ENCODE measurements at regions not wholly inside any gene's neighbourhood (a gene's known extent, or its start where the extent isn't known, plus 50 kb on each side); places are given as distances from the start of the nearest gene placed in this dataset.

DNA sequence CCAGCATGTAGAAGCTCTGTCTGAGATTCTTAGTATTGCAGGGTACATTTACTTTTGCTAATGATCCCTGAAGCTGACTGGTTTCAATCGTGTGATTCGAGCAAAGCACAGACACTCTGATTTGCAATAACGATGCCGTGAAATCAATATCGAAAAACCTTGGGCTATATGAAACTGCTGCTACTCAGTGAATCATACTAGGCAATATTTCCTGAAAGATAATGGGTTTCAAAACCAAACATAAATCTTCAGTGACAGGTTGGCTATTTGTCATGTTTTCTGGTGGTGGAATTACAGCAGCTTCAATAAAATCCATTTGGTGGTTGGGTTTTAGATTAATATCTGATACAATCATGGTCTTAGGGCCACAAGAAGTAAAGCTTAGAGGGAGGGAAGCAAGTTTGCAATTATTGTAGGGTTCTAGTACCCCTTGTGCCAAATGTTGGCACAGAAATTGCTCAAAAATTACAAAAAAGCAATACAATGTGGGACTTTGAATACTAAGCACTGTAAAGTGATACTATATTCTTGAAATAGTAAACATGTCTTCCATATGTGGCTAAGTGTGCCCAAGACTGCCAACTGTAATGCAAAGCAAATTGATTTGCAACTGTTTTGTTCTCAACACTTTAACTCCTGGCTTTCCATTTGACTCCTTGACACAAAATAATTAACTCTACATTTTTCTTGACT is 112.4 kb upstream of the JAZF1 start:
- peaks cover 57% of the 10 kb centered on the region for H3K4me1 ChIP-seq (ENCODE audit: insufficient read depth, low read length)
- H3K4me3 ChIP-seq (ENCODE audit: low read length), result no peak overlapping the region
- no peaks in the 10 kb centered on the region for H3K36me3 ChIP-seq (ENCODE audit: insufficient read depth, low read length)
- H3K27me3 ChIP-seq (ENCODE audit: insufficient read depth, low read length), result no peaks in the 10 kb centered on the region
- H3K27ac ChIP-seq (ENCODE audit: low read depth, low read length), result peak overlapping the region; percentile 91
- H3K9ac ChIP-seq (ENCODE audit: low read depth, low read length), result peak overlapping the region; percentile 42
- no peaks in the 10 kb centered on the region for H3K9me3 ChIP-seq (ENCODE audit: insufficient read depth, low read depth, low read length)
- WGBS, result 78% methylated on average over 5 of the region's 5 CpGs

DNA sequence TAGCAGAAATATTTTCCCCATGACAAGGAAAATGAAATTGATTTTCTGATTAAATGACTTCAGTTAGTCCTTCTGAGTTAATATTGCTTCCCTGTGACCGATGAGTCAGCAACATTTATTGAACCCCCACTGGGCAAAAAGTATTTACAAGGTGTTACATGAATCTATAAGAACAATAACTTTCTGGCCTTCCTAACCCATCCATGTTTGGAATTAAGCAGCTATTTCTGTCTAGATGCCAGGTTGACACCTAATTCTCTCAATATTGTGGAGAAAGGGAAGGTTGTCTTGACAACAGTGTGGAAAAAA is 112.9 kb upstream of the JAZF1 start:
- WGBS, result 50% methylated on average over 1 of the region's 1 CpG
- Histone ChIP-seq H3K4me1 (ENCODE audit: insufficient read depth, low read length) (peaks cover 54% of the 10 kb centered on the region), H3K9ac (ENCODE audit: low read depth, low read length) (peak overlapping the region; percentile 42), H3K9me3 (ENCODE audit: insufficient read depth, low read depth, low read length) (no peaks in the 10 kb centered on the region), H3K4me3 (ENCODE audit: low read length) (no peak overlapping the region), H3K36me3 (ENCODE audit: insufficient read depth, low read length) (no peaks in the 10 kb centered on the region), H3K27me3 (ENCODE audit: insufficient read depth, low read length) (no peaks in the 10 kb centered on the region), H3K27ac (ENCODE audit: low read depth, low read length) (peak overlapping the region; percentile 91)

DNA sequence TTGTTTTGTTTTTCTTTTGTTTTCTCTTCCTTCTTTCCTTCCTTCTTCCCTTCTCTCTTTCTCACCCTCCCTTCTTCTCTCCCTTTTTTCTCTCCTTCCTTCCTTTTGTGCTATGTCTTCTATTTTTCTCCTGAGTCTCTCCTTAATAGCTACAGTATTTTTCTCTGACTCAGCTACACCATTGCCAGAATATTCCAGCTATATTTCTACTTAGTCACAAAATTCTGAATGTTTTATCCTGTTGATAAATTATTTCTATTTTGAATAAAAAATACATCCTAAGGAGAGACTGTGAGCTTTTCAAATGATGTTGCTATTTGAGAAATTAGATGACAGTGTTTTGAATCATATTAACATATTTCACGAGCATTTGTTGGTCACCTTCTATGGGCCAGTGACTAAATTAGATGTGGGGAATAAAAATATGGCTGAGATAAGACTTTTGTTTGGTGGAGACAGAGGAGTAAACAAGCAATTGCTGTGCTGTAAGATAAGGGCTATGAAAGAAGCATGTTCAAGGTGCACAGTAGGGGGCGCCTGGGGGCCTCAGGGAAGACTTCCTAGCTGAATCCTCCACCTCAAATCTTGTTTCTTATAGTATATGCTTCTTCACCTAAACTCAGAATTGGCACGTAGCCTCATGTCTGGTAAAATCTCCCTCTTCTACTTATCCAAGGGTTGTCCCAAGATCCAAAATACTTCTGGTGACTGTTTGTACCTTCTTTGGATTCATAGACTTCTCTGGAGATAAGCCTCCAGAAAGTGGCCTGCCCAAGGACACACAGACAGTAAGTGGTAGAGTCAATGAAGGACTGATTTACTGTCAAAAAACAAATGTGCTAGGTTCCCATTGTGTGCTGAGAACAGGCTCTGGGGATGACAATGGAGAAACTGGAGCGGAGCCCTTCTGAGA is 115.5 kb upstream of the CREB5 start:
- H3K9ac ChIP-seq (ENCODE audit: low read depth, low read length), result no peak overlapping the region
- H3K27me3 ChIP-seq (ENCODE audit: insufficient read depth, low read length), result no peaks in the 10 kb centered on the region
- no peak overlapping the region for H3K27ac ChIP-seq (ENCODE audit: low read depth, low read length)
- H3K4me1 ChIP-seq (ENCODE audit: insufficient read depth, low read length), result peaks cover 30% of the 10 kb centered on the region
- H3K4me3 ChIP-seq (ENCODE audit: low read length), result no peak overlapping the region
- 62% methylated on average over 4 of the region's 4 CpGs for WGBS
- no peaks in the 10 kb centered on the region for H3K9me3 ChIP-seq (ENCODE audit: insufficient read depth, low read depth, low read length)
- H3K36me3 ChIP-seq (ENCODE audit: insufficient read depth, low read length), result no peaks in the 10 kb centered on the region

DNA sequence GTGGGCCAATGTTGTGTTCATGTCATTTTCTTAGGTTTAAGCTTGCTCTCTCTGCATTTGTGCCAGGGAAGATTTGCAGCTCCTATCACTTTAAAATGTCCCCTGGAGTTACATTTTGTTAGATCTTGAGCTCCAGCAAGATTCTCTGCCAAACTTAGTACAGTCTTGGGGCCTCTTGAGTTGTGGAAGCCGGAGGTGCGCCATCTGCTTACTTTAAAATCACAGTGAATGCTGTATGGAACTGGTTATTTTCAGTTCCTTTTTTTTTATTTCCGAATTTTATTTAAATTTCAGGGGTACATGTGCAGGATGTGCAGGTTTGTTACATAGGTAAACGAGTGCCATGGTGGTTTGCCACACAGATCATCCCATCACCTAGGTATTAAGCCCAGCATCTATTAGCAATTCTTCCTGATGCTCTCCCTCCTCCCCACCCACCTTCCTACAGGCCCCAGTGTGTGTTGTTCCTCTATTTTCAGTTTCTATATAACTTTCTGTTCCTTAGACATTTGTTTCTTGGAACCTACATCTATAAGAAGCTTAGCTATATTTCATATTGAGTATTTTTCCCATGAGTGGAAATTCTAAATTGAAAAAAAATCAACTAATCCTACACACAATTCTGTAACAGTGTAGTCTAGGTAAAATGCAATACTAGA is 114.4 kb upstream of the CREB5 start:
- Histone ChIP-seq H3K4me3 (ENCODE audit: low read length) (no peak overlapping the region), H3K9ac (ENCODE audit: low read depth, low read length) (no peak overlapping the region), H3K27ac (ENCODE audit: low read depth, low read length) (no peak overlapping the region), H3K27me3 (ENCODE audit: insufficient read depth, low read length) (no peaks in the 10 kb centered on the region), H3K36me3 (ENCODE audit: insufficient read depth, low read length) (no peaks in the 10 kb centered on the region), H3K9me3 (ENCODE audit: insufficient read depth, low read depth, low read length) (no peaks in the 10 kb centered on the region), H3K4me1 (ENCODE audit: insufficient read depth, low read length) (peaks cover 19% of the 10 kb centered on the region)
- 96% methylated on average over 4 of the region's 4 CpGs for WGBS

DNA sequence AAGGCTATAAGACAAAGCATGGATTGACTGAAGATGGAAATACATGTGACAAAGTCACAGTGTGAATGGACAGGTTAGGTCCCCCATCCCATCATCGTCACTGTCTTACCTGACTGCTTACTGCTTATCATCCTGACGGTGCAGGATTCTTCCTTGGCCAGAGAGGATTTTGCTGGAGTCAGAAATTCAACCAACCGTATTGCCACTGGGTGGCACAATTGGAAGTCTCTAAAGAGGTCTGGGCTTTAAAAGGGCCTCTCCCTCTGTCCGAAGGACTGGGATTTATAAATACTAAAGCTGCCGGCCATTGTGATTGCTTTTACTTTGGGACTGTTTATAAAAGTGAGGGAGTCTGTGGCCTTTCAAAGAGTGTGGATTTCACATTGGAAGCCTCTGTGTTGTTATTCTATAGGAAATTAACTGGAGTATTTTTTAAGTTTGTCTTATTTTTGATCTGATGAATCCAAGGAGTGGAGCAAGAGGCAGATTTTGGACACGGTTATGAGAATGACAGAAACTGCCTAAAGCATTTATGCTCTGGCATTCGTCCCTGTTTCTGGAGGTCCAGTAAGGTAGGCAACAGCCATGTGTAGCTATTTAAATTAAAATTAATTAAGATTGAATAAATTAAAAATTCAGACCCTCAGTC is 113.3 kb upstream of the CREB5 start:
- no peak overlapping the region for H3K9ac ChIP-seq (ENCODE audit: low read depth, low read length)
- WGBS, result 32% methylated on average over 7 of the region's 7 CpGs
- H3K27me3 ChIP-seq (ENCODE audit: insufficient read depth, low read length), result no peaks in the 10 kb centered on the region
- H3K27ac ChIP-seq (ENCODE audit: low read depth, low read length), result no peak overlapping the region
- H3K4me3 ChIP-seq (ENCODE audit: low read length), result no peak overlapping the region
- no peaks in the 10 kb centered on the region for H3K36me3 ChIP-seq (ENCODE audit: insufficient read depth, low read length)
- H3K9me3 ChIP-seq (ENCODE audit: insufficient read depth, low read depth, low read length), result no peaks in the 10 kb centered on the region
- H3K4me1 ChIP-seq (ENCODE audit: insufficient read depth, low read length), result peaks cover 10% of the 10 kb centered on the region

DNA sequence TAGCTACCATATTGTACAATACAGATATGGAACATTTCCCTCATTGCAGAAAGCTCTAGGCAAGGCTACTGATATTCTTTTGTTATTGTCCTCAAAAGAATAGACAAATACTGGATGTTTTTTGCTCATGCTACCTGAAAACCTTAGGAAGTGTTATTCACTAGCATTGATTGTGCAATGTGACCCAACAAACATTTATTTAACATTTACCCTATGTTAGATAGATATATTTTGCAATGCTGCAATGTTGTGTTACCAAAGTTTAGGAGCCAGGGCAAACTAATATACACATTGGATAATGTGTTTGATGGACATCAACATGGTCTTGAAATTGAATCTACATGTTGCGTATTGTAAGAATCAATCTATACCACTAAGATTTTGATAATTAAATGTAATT is 112.8 kb upstream of the CREB5 start:
- no peak overlapping the region for H3K9ac ChIP-seq (ENCODE audit: low read depth, low read length)
- H3K36me3 ChIP-seq (ENCODE audit: insufficient read depth, low read length), result no peaks in the 10 kb centered on the region
- no peaks in the 10 kb centered on the region for H3K9me3 ChIP-seq (ENCODE audit: insufficient read depth, low read depth, low read length)
- no peak overlapping the region for H3K4me3 ChIP-seq (ENCODE audit: low read length)
- no CpG with 5 or more reads among the region's 1 CpG for WGBS
- no peak overlapping the region for H3K27ac ChIP-seq (ENCODE audit: low read depth, low read length)
- peaks cover 8% of the 10 kb centered on the region for H3K4me1 ChIP-seq (ENCODE audit: insufficient read depth, low read length)
- no peaks in the 10 kb centered on the region for H3K27me3 ChIP-seq (ENCODE audit: insufficient read depth, low read length)

DNA sequence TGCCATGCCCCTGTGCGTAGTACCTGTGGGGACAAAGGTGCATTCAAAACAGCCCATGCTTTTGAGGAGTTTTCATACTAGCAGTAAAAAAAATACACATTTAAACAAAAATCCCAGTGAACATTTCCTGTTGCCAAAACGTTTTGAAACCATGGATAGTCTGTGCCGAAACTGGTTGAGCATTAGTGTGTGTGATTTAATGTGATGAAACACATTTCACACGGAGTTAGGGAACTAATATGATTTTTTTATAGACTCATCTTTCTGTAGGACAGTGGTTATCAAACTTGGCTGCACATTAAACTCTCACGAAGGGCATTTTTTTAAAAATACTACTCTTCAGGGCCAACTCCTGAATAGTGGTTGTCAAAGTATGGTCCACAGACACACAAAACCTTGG is 111.8 kb upstream of the CREB5 start:
- no peaks in the 10 kb centered on the region for H3K27me3 ChIP-seq (ENCODE audit: insufficient read depth, low read length)
- no peaks in the 10 kb centered on the region for H3K36me3 ChIP-seq (ENCODE audit: insufficient read depth, low read length)
- H3K4me1 ChIP-seq (ENCODE audit: insufficient read depth, low read length), result peaks cover 13% of the 10 kb centered on the region
- H3K27ac ChIP-seq (ENCODE audit: low read depth, low read length), result no peak overlapping the region
- H3K4me3 ChIP-seq (ENCODE audit: low read length), result no peak overlapping the region
- 77% methylated on average over 5 of the region's 5 CpGs for WGBS
- no peak overlapping the region for H3K9ac ChIP-seq (ENCODE audit: low read depth, low read length)
- no peaks in the 10 kb centered on the region for H3K9me3 ChIP-seq (ENCODE audit: insufficient read depth, low read depth, low read length)

DNA sequence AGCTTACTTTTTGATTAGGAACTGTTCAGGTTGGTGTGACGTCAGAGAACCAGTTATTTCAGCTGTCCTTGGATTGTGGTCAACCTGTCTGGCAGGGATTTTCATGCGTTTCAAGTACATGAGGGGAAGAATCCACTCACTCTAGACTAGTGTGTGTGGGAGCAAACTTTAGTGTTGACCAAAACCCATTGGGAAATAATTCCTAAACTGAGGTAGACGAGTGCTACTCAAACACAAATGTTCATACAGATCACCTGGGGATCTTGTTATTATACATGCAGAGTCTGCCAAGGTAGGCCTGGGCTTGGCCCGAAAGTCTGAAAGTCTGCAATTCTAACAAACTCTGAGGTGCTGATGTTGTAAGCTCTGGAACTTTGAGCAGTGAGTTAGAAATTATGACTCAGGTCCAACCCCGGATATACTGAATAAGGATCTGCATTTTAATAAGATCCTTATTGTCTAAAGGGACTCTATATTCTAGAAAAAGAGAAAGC is 111.1 kb upstream of the CREB5 start:
- H3K9me3 ChIP-seq (ENCODE audit: insufficient read depth, low read depth, low read length), result no peaks in the 10 kb centered on the region
- no peak overlapping the region for H3K9ac ChIP-seq (ENCODE audit: low read depth, low read length)
- H3K36me3 ChIP-seq (ENCODE audit: insufficient read depth, low read length), result no peaks in the 10 kb centered on the region
- peaks cover 15% of the 10 kb centered on the region for H3K4me1 ChIP-seq (ENCODE audit: insufficient read depth, low read length)
- no peak overlapping the region for H3K27ac ChIP-seq (ENCODE audit: low read depth, low read length)
- no peaks in the 10 kb centered on the region for H3K27me3 ChIP-seq (ENCODE audit: insufficient read depth, low read length)
- 88% methylated on average over 5 of the region's 5 CpGs for WGBS
- no peak overlapping the region for H3K4me3 ChIP-seq (ENCODE audit: low read length)

DNA sequence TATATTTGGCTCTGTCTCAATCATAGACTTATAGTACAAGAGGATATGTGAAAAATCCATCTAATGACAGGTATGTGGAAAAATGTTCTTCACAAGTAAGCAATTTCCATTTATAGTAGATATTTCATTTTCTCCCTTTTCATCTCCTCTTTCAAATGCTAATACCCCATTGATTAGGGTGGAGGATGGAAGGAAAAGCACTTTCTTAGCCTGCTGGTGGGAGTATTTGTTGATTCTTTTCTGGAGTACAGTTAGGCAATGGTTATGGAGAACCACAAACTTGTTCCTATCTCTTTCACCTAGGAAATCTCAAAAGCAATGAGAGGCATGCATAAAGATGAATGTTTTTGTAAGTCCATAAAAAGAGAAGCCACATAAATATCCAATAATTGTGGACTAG is 108.0 kb upstream of the CREB5 start:
- Histone ChIP-seq H3K4me3 (ENCODE audit: low read length) (no peak overlapping the region), H3K27me3 (ENCODE audit: insufficient read depth, low read length) (no peaks in the 10 kb centered on the region), H3K36me3 (ENCODE audit: insufficient read depth, low read length) (no peaks in the 10 kb centered on the region), H3K9me3 (ENCODE audit: insufficient read depth, low read depth, low read length) (no peaks in the 10 kb centered on the region), H3K9ac (ENCODE audit: low read depth, low read length) (no peak overlapping the region), H3K27ac (ENCODE audit: low read depth, low read length) (no peak overlapping the region), H3K4me1 (ENCODE audit: insufficient read depth, low read length) (peaks cover 10% of the 10 kb centered on the region)

DNA sequence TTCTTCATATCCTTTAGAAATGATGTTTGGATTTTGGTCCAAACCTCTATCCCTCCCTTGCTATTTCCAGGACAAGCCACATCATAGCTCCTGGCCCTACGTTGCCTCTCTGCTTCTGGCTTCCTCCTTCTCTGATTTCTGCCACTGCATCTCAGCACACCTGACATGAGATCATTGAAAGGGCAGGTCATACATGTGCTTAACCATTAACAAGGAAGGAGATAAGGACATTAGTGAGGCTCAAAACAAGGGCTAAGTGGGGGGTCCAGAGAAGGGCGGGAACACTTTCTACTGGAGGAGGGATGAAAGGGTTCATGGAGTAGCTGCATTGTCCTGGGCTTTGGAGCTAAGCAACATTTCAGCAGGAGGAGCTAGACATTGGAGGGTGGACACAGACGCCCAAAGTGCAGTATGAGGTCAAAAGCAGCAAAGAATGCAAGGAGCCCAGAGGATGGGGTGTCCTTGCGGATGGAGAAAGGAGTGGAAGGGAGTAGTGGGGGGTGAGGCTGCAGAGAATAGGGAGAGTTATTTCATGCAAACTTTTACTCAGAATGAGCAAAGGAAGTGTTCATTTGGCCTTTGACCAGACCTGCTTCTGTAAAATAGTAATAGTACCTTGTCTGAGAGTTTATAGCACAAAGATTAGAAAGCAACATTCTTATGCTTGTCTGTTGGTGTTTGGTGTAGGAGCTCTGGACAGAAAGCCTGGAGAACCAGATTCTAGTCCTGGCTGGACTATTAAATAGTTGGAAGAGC is 102.4 kb upstream of the CREB5 start:
- Histone ChIP-seq H3K27me3 (ENCODE audit: insufficient read depth, low read length) (no peaks in the 10 kb centered on the region), H3K27ac (ENCODE audit: low read depth, low read length) (no peak overlapping the region), H3K4me1 (ENCODE audit: insufficient read depth, low read length) (peaks cover 17% of the 10 kb centered on the region), H3K36me3 (ENCODE audit: insufficient read depth, low read length) (no peaks in the 10 kb centered on the region), H3K9me3 (ENCODE audit: insufficient read depth, low read depth, low read length) (no peaks in the 10 kb centered on the region), H3K9ac (ENCODE audit: low read depth, low read length) (no peak overlapping the region), H3K4me3 (ENCODE audit: low read length) (no peak overlapping the region)
- 70% methylated on average over 4 of the region's 4 CpGs for WGBS
